ENCODE measurements at regions not wholly inside any gene's neighbourhood (a gene's known extent, or its start where the extent isn't known, plus 50 kb on each side); places are given as distances from the start of the nearest gene placed in this dataset.

DNA sequence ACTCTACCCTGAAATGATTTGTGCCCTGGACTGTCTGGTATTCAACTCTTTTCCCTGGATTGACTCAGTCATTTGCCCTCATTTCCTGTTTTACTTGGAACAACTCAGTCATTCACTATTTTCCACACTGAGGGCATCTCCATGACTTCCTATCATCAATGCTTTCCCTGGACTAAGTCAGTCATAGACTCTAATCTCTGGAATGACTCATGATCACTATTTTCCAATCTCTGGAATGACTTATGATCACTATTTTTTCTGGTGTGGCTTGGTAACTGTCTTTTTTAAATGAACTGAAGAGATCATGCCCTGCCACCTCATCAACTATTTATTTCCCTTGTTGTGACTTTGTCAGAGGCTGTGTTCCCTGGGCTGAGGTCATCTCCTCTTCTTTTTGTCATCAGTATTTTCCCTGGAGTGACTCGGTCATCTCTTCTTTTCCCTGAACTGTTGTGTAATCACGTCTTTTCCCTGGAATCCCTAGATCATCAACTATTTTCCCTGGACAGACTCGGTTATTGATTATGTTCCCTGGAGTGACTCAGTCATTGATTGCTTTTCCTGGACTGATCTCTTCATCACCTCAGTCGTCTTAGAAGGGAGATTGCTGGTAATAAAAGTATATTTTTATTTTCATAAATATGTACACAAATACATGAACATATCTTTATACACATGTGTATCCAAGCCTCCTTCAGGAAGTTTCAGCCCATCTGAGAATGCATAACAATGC, 327.1 kb upstream of the VCX start:
- Histone ChIP-seq H2AFZ (ENCODE audit: low read length) (no peak overlapping the region), H3K4me3 (ENCODE audit: low read depth, low read length, poor library complexity, severe bottlenecking) (no peak overlapping the region), H3K9ac (ENCODE audit: low read length) (no peak overlapping the region), H3K4me1 (ENCODE audit: insufficient read depth, low read length, severe bottlenecking) (no peaks in the 10 kb centered on the region), H3K36me3 (ENCODE audit: insufficient read depth, low read length) (no peaks in the 10 kb centered on the region), H4K20me1 (ENCODE audit: insufficient read depth, low read length) (no peaks in the 10 kb centered on the region), H3K27me3 (ENCODE audit: insufficient read depth, low read length) (no peaks in the 10 kb centered on the region), H3K27ac (ENCODE audit: low read depth, low read length, poor library complexity, severe bottlenecking) (no peak overlapping the region), H3K9me3 (ENCODE audit: low read length) (no peaks in the 10 kb centered on the region), H3F3A (ENCODE audit: insufficient read depth, low read length) (no peaks in the 10 kb centered on the region), H3K9me2 (ENCODE audit: low read depth, low read length) (no peaks in the 10 kb centered on the region), H3K4me2 (ENCODE audit: low read length) (no peak overlapping the region), H3K79me2 (ENCODE audit: insufficient read depth, low read length) (no peaks in the 10 kb centered on the region)
- TF ChIP-seq CTCF (IDR thresholded peaks at IDR 0.05; ENCODE audit: low read length) (no peak), EZH2 (IDR thresholded peaks at IDR 0.05; ENCODE audit: borderline replicate concordance, low read length) (no peak)

DNA sequence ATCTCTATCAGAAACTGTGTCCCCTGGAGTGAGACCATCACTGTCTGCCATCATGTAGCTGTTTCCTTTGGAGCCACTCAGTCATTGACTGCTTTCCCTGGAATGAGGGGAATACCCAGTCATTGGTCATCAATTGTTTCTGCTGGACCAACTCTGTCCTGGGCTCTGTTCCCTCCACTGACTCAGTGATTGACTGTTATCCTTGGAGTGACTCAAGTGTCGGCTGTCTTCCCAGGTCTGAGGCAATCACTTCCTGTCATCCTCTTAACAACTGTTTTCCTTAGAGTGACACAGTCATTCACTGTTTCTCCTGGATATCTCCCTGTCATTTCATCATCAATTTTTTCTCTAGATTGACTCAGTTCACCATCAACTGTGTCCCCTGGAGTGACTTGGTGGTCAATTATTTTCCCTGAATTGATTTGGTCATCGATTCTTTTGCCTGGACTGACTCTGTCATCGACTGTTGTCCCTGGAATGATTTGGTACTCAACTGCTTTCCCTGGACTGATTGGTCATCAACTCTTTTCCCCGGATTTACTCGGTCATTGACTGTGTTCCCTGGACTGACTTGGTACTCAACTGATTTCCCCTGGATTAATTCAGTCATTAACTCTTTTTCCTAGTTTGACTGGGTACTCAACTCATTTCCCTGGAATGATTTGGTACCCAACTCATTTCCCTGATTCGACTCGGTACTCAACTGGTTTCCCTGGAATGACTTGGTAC, 327.9 kb upstream of the VCX start:
- Histone ChIP-seq H3K36me3 (ENCODE audit: insufficient read depth, low read length) (no peaks in the 10 kb centered on the region), H3K27me3 (ENCODE audit: insufficient read depth, low read length) (no peaks in the 10 kb centered on the region), H3K9me2 (ENCODE audit: low read depth, low read length) (no peaks in the 10 kb centered on the region), H2AFZ (ENCODE audit: low read length) (no peak overlapping the region), H3K4me2 (ENCODE audit: low read length) (no peak overlapping the region), H4K20me1 (ENCODE audit: insufficient read depth, low read length) (no peaks in the 10 kb centered on the region), H3K4me1 (ENCODE audit: insufficient read depth, low read length, severe bottlenecking) (no peaks in the 10 kb centered on the region), H3K9me3 (ENCODE audit: low read length) (no peaks in the 10 kb centered on the region), H3K27ac (ENCODE audit: low read depth, low read length, poor library complexity, severe bottlenecking) (no peak overlapping the region), H3K9ac (ENCODE audit: low read length) (no peak overlapping the region), H3K79me2 (ENCODE audit: insufficient read depth, low read length) (no peaks in the 10 kb centered on the region), H3F3A (ENCODE audit: insufficient read depth, low read length) (no peaks in the 10 kb centered on the region), H3K4me3 (ENCODE audit: low read depth, low read length, poor library complexity, severe bottlenecking) (no peak overlapping the region)
- no peak for TF ChIP-seq CTCF (IDR thresholded peaks at IDR 0.05; ENCODE audit: low read length)
- no peak for TF ChIP-seq EZH2 (IDR thresholded peaks at IDR 0.05; ENCODE audit: borderline replicate concordance, low read length)

- no peak overlapping the region for H2AFZ ChIP-seq (ENCODE audit: low read length)
- H3K4me3 ChIP-seq (ENCODE audit: low read depth, low read length, poor library complexity, severe bottlenecking): no peak overlapping the region
- H3K79me2 ChIP-seq (ENCODE audit: insufficient read depth, low read length): no peaks in the 10 kb centered on the region
- H3K27ac ChIP-seq (ENCODE audit: low read depth, low read length, poor library complexity, severe bottlenecking): no peak overlapping the region
- no peaks in the 10 kb centered on the region for H3K9me2 ChIP-seq (ENCODE audit: low read depth, low read length)
- H3K9me3 ChIP-seq (ENCODE audit: low read length): no peaks in the 10 kb centered on the region
- no peak for TF ChIP-seq CTCF (IDR thresholded peaks at IDR 0.05; ENCODE audit: low read length)
- no peak for TF ChIP-seq EZH2 (IDR thresholded peaks at IDR 0.05; ENCODE audit: borderline replicate concordance, low read length)
- no peaks in the 10 kb centered on the region for H4K20me1 ChIP-seq (ENCODE audit: insufficient read depth, low read length)
- no peak overlapping the region for H3K4me2 ChIP-seq (ENCODE audit: low read length)
- H3K27me3 ChIP-seq (ENCODE audit: insufficient read depth, low read length): no peaks in the 10 kb centered on the region
- H3F3A ChIP-seq (ENCODE audit: insufficient read depth, low read length): no peaks in the 10 kb centered on the region
- no peaks in the 10 kb centered on the region for H3K36me3 ChIP-seq (ENCODE audit: insufficient read depth, low read length)
- no peak overlapping the region for H3K9ac ChIP-seq (ENCODE audit: low read length)
- H3K4me1 ChIP-seq (ENCODE audit: insufficient read depth, low read length, severe bottlenecking): no peaks in the 10 kb centered on the region
These were observed 330.1 kb upstream of the VCX start for GRCh38 chrX:7512845-7513244.
